GM23338 (cell line): ENCODE measurements at regions not wholly inside any gene's neighbourhood (a gene's known extent, or its start where the extent isn't known, plus 50 kb on each side); places are given as distances from the start of the nearest gene placed in this dataset.

Experiments
- ATAC-seq: fragments of 200-7000 bp; cut with Tn5 transposase; 3 replicates; pipeline ENCODE4 v1.9.1; 2020
- DNase-seq: peaks from one replicate; pipeline ENCODE4 v3.0.0-alpha.2; 2015; ENCODE audit warnings: low spot score
- H2AFZ ChIP-seq: fragments of 200-600 bp; sonication (generic); 2 replicates; pipeline ENCODE4 v1.8.0; 2016; ENCODE audit warnings: antibody characterized with exemption, mild to moderate bottlenecking, moderate library complexity
- H3F3A ChIP-seq: fragments of 200-600 bp; sonication (generic); replicated peaks from 2 replicates; pipeline ENCODE4 v1.8.0; 2017; ENCODE audit warnings: antibody characterized with exemption, mixed run types, low read depth
- H3K27ac ChIP-seq: fragments of 200-600 bp; sonication (generic); 2 replicates; pipeline ENCODE4 v1.6.1; 2016; ENCODE audit warnings: low read depth
- H3K27me3 ChIP-seq: fragments of 200-600 bp; sonication (generic); 2 replicates; pipeline ENCODE4 v1.8.0; 2016; ENCODE audit warnings: mild to moderate bottlenecking, mixed run types, moderate library complexity; ENCODE audit not compliant: insufficient read depth
- H3K36me3 ChIP-seq: fragments of 200-600 bp; sonication (generic); 2 replicates; pipeline ENCODE4 v1.8.0; 2016; ENCODE audit warnings: mild to moderate bottlenecking; ENCODE audit not compliant: insufficient read depth
- H3K4me1 ChIP-seq: fragments of 200-600 bp; sonication (generic); 2 replicates; pipeline ENCODE4 v1.8.0; 2016; ENCODE audit warnings: mild to moderate bottlenecking, moderate library complexity; ENCODE audit not compliant: insufficient read depth
- H3K4me2 ChIP-seq: fragments of 200-600 bp; sonication (generic); 2 replicates; pipeline ENCODE4 v1.7.1; 2017; ENCODE audit warnings: mixed run types
- H3K4me3 ChIP-seq: fragments of 200-600 bp; sonication (generic); 2 replicates; pipeline ENCODE4 v1.6.1; 2016; ENCODE audit warnings: mixed run types
- H3K79me2 ChIP-seq: fragments of 200-600 bp; sonication (generic); replicated peaks from 2 replicates; pipeline ENCODE4 v1.8.0; 2017; ENCODE audit warnings: mild to moderate bottlenecking; ENCODE audit not compliant: insufficient read depth
- H3K9me2 ChIP-seq: fragments of 200-600 bp; sonication (generic); 2 replicates; pipeline ENCODE4 v1.8.0; 2017; ENCODE audit not compliant: insufficient read depth
- H4K20me1 ChIP-seq: fragments of 200-600 bp; sonication (generic); replicated peaks from 2 replicates; pipeline ENCODE4 v1.8.0; 2017; ENCODE audit warnings: mild to moderate bottlenecking; ENCODE audit not compliant: insufficient read depth
- H3K27ac Mint-ChIP-seq: 2 replicates; pipeline ENCODE4 v1.8.0; 2020; ENCODE audit warnings: inconsistent platforms, mild to moderate bottlenecking, moderate library complexity, mixed read lengths
- H3K27me3 Mint-ChIP-seq: 3 replicates; pipeline ENCODE4 v1.8.0; 2022; ENCODE audit warnings: low read depth, mild to moderate bottlenecking, moderate library complexity, mixed read lengths, inconsistent platforms; ENCODE audit not compliant: insufficient read depth, poor library complexity
- H3K36me3 Mint-ChIP-seq: 3 replicates; pipeline ENCODE4 v1.8.0; 2021; ENCODE audit warnings: low read depth, mild to moderate bottlenecking, inconsistent platforms, moderate library complexity, mixed read lengths
- H3K4me1 Mint-ChIP-seq: 3 replicates; pipeline ENCODE4 v1.8.0; 2020; ENCODE audit warnings: mild to moderate bottlenecking, inconsistent platforms, mixed read lengths
- H3K4me3 Mint-ChIP-seq: 3 replicates; pipeline ENCODE4 v1.8.0; 2021; ENCODE audit warnings: moderate library complexity, mild to moderate bottlenecking, inconsistent platforms, mixed read lengths
- H3K9me3 Mint-ChIP-seq: 3 replicates; pipeline ENCODE4 v1.8.0; 2020; ENCODE audit warnings: moderate library complexity, mild to moderate bottlenecking, inconsistent platforms, mixed read lengths
- CREB1 ChIP-seq: fragments of 250-450 bp; sonication (Bioruptor Pico); IDR thresholded peaks from 2 replicates; pipeline ENCODE4 v1.5.0; 2020; ENCODE audit warnings: low read depth, mild to moderate bottlenecking, moderate library complexity
- EZH2 ChIP-seq: fragments of 200-600 bp; sonication (generic); IDR thresholded peaks from one replicate; pipeline ENCODE4 v1.8.0; 2017; ENCODE audit warnings: antibody characterized with exemption, mild to moderate bottlenecking, low read depth; ENCODE audit not compliant: unreplicated experiment
- STAT1 ChIP-seq: IDR thresholded peaks from one replicate; pipeline ENCODE4 v1.6.1; 2016; ENCODE audit warnings: antibody characterized with exemption; ENCODE audit not compliant: unreplicated experiment
- ZNF114 ChIP-seq: fragments of 250-450 bp; sonication (Bioruptor Pico); IDR thresholded peaks from 2 replicates; pipeline ENCODE4 v1.5.0; 2020; ENCODE audit warnings: mild to moderate bottlenecking, moderate library complexity
- TF ChIP-seq, protein P1 (sequence below): fragments of 250-450 bp; sonication (Bioruptor Pico); IDR thresholded peaks from 2 replicates; pipeline ENCODE4 v1.5.0; 2020; ENCODE audit warnings: mild to moderate bottlenecking, moderate library complexity
- TF ChIP-seq, protein P2 (sequence below): IDR thresholded peaks from one replicate; pipeline ENCODE4 v1.6.1; 2018; ENCODE audit warnings: antibody characterized with exemption; ENCODE audit not compliant: unreplicated experiment
- TF ChIP-seq, protein P3 (sequence below), 2 experiments: fragments of 200-600 bp in 1 of 2; sonication (generic) in 1 of 2; conservative IDR thresholded peaks; 2 replicates each; pipeline versions ENCODE4 v1.5.1 to v1.6.1; 2016 to 2017; ENCODE audit warnings: antibody characterized with exemption in 2 of 2, low read depth in 2 of 2, mild to moderate bottlenecking in 2 of 2, moderate library complexity in 1 of 2

- Histone ChIP-seq H3K27me3 (no peaks in the 10 kb centered on the region), H3F3A (no peaks in the 10 kb centered on the region), H3K4me3 (no peak overlapping the region), H3K79me2 (no peaks in the 10 kb centered on the region), H3K27ac (no peak overlapping the region), H3K36me3 (no peaks in the 10 kb centered on the region), H2AFZ (no peak overlapping the region), H3K4me1 (no peaks in the 10 kb centered on the region), H4K20me1 (no peaks in the 10 kb centered on the region), H3K4me2 (no peak overlapping the region), H3K9me2 (peaks cover 12% of the 10 kb centered on the region; the same call in 1 of the 2 replicates)
- H3K4me3 Mint-ChIP-seq = no peak overlapping the region
- no peaks in the 10 kb centered on the region for H3K4me1 Mint-ChIP-seq
- TF ChIP-seq EZH2 = no peak
- TF ChIP-seq, protein P1, sequence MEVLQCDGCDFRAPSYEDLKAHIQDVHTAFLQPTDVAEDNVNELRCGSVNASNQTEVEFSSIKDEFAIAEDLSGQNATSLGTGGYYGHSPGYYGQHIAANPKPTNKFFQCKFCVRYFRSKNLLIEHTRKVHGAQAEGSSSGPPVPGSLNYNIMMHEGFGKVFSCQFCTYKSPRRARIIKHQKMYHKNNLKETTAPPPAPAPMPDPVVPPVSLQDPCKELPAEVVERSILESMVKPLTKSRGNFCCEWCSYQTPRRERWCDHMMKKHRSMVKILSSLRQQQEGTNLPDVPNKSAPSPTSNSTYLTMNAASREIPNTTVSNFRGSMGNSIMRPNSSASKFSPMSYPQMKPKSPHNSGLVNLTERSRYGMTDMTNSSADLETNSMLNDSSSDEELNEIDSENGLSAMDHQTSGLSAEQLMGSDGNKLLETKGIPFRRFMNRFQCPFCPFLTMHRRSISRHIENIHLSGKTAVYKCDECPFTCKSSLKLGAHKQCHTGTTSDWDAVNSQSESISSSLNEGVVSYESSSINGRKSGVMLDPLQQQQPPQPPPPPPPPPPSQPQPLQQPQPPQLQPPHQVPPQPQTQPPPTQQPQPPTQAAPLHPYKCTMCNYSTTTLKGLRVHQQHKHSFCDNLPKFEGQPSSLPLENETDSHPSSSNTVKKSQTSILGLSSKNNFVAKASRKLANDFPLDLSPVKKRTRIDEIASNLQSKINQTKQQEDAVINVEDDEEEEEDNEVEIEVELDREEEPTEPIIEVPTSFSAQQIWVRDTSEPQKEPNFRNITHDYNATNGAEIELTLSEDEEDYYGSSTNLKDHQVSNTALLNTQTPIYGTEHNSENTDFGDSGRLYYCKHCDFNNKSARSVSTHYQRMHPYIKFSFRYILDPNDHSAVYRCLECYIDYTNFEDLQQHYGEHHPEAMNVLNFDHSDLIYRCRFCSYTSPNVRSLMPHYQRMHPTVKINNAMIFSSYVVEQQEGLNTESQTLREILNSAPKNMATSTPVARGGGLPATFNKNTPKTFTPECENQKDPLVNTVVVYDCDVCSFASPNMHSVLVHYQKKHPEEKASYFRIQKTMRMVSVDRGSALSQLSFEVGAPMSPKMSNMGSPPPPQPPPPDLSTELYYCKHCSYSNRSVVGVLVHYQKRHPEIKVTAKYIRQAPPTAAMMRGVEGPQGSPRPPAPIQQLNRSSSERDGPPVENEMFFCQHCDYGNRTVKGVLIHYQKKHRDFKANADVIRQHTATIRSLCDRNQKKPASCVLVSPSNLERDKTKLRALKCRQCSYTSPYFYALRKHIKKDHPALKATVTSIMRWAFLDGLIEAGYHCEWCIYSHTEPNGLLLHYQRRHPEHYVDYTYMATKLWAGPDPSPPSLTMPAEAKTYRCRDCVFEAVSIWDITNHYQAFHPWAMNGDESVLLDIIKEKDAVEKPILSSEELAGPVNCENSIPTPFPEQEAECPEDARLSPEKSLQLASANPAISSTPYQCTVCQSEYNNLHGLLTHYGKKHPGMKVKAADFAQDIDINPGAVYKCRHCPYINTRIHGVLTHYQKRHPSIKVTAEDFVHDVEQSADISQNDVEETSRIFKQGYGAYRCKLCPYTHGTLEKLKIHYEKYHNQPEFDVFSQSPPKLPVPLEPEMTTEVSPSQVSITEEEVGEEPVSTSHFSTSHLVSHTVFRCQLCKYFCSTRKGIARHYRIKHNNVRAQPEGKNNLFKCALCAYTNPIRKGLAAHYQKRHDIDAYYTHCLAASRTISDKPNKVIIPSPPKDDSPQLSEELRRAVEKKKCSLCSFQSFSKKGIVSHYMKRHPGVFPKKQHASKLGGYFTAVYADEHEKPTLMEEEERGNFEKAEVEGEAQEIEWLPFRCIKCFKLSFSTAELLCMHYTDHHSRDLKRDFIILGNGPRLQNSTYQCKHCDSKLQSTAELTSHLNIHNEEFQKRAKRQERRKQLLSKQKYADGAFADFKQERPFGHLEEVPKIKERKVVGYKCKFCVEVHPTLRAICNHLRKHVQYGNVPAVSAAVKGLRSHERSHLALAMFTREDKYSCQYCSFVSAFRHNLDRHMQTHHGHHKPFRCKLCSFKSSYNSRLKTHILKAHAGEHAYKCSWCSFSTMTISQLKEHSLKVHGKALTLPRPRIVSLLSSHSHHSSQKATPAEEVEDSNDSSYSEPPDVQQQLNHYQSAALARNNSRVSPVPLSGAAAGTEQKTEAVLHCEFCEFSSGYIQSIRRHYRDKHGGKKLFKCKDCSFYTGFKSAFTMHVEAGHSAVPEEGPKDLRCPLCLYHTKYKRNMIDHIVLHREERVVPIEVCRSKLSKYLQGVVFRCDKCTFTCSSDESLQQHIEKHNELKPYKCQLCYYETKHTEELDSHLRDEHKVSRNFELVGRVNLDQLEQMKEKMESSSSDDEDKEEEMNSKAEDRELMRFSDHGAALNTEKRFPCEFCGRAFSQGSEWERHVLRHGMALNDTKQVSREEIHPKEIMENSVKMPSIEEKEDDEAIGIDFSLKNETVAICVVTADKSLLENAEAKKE (CRISPR knock-in tag) = no peak
- no peaks in the 10 kb centered on the region for H3K36me3 Mint-ChIP-seq
- H3K27ac Mint-ChIP-seq = no peak overlapping the region
- no peak for DNase-seq
- no peak for ATAC-seq
- no peaks in the 10 kb centered on the region for H3K27me3 Mint-ChIP-seq
- H3K9me3 Mint-ChIP-seq = no peaks in the 10 kb centered on the region; the same call in 1 of the 3 replicates
Observed at GRCh38 chr1:177384461-177384860, 213.7 kb downstream of the BRINP2 start.

DNA sequence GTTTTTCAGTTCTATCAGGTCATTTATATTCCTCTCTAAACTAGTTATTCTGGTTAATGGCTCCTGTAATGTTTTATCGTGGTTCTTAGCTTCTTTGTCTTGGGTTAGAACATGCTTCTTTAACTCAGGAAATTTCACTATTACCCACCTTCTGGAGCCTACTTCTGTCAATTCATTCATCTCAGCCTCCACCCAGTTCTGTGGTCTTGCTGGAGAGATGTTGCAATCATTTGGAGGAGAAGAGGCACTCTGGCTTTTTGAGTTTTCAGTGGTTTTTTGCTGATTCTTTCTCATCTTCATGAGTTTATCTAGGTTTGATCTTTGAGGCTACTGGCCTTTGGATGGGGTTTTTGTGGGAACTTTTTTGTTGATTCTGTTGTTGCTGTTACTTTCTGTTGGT is 213.0 kb downstream of the BRINP2 start:
- H3K27me3 Mint-ChIP-seq = no peaks in the 10 kb centered on the region
- H3K4me1 ChIP-seq = no peaks in the 10 kb centered on the region
- no peak overlapping the region for H2AFZ ChIP-seq
- no peaks in the 10 kb centered on the region for H3K79me2 ChIP-seq
- no peak overlapping the region for H3K4me3 Mint-ChIP-seq
- no peaks in the 10 kb centered on the region for H3K27me3 ChIP-seq
- H4K20me1 ChIP-seq = no peaks in the 10 kb centered on the region
- peaks cover 14% of the 10 kb centered on the region; the same call in 1 of the 2 replicates for H3K9me2 ChIP-seq
- ATAC-seq = no peak
- DNase-seq = no peak
- H3K4me1 Mint-ChIP-seq = no peaks in the 10 kb centered on the region
- H3K4me2 ChIP-seq = no peak overlapping the region
- H3K27ac Mint-ChIP-seq = no peak overlapping the region
- TF ChIP-seq, protein P2, sequence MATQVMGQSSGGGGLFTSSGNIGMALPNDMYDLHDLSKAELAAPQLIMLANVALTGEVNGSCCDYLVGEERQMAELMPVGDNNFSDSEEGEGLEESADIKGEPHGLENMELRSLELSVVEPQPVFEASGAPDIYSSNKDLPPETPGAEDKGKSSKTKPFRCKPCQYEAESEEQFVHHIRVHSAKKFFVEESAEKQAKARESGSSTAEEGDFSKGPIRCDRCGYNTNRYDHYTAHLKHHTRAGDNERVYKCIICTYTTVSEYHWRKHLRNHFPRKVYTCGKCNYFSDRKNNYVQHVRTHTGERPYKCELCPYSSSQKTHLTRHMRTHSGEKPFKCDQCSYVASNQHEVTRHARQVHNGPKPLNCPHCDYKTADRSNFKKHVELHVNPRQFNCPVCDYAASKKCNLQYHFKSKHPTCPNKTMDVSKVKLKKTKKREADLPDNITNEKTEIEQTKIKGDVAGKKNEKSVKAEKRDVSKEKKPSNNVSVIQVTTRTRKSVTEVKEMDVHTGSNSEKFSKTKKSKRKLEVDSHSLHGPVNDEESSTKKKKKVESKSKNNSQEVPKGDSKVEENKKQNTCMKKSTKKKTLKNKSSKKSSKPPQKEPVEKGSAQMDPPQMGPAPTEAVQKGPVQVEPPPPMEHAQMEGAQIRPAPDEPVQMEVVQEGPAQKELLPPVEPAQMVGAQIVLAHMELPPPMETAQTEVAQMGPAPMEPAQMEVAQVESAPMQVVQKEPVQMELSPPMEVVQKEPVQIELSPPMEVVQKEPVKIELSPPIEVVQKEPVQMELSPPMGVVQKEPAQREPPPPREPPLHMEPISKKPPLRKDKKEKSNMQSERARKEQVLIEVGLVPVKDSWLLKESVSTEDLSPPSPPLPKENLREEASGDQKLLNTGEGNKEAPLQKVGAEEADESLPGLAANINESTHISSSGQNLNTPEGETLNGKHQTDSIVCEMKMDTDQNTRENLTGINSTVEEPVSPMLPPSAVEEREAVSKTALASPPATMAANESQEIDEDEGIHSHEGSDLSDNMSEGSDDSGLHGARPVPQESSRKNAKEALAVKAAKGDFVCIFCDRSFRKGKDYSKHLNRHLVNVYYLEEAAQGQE = no peak
- no peak for TF ChIP-seq CREB1
- TF ChIP-seq STAT1 = no peak
- TF ChIP-seq, protein P3, sequence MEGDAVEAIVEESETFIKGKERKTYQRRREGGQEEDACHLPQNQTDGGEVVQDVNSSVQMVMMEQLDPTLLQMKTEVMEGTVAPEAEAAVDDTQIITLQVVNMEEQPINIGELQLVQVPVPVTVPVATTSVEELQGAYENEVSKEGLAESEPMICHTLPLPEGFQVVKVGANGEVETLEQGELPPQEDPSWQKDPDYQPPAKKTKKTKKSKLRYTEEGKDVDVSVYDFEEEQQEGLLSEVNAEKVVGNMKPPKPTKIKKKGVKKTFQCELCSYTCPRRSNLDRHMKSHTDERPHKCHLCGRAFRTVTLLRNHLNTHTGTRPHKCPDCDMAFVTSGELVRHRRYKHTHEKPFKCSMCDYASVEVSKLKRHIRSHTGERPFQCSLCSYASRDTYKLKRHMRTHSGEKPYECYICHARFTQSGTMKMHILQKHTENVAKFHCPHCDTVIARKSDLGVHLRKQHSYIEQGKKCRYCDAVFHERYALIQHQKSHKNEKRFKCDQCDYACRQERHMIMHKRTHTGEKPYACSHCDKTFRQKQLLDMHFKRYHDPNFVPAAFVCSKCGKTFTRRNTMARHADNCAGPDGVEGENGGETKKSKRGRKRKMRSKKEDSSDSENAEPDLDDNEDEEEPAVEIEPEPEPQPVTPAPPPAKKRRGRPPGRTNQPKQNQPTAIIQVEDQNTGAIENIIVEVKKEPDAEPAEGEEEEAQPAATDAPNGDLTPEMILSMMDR (conservative IDR thresholded peaks at IDR 0.05; ENCODE audit: low read depth in 2 of 2) = no peak
- no peak for TF ChIP-seq ZNF114 (CRISPR knock-in tag)
- no peak overlapping the region for H3K4me3 ChIP-seq
- H3K9me3 Mint-ChIP-seq = no peaks in the 10 kb centered on the region; the same call in 1 of the 3 replicates
- no peak overlapping the region for H3K27ac ChIP-seq
- H3F3A ChIP-seq = no peaks in the 10 kb centered on the region
- no peaks in the 10 kb centered on the region for H3K36me3 Mint-ChIP-seq
- H3K36me3 ChIP-seq = no peaks in the 10 kb centered on the region
